Lower leg skin (tissue), 3 donors: ENCODE measurements at regions not wholly inside any gene's neighbourhood (a gene's known extent, or its start where the extent isn't known, plus 50 kb on each side); places are given as distances from the start of the nearest gene placed in this dataset.

Experiments
- POLR2A ChIP-seq, 2 donors: fragments of 450-650 bp; IDR thresholded peaks; one replicate each; pipeline ENCODE4 v1.6.1; 2016 to 2017; ENCODE audit warnings: antibody characterized with exemption in 2 of 2, mild to moderate bottlenecking in 1 of 2, moderate library complexity in 1 of 2
- TF ChIP-seq, protein P1 (sequence below), 3 donors: fragments of 450-650 bp; IDR thresholded peaks; one replicate each; pipeline ENCODE4 v1.5.1; 2016; ENCODE audit warnings: antibody characterized with exemption in 3 of 3, mild to moderate bottlenecking in 3 of 3, moderate library complexity in 2 of 3

DNA sequence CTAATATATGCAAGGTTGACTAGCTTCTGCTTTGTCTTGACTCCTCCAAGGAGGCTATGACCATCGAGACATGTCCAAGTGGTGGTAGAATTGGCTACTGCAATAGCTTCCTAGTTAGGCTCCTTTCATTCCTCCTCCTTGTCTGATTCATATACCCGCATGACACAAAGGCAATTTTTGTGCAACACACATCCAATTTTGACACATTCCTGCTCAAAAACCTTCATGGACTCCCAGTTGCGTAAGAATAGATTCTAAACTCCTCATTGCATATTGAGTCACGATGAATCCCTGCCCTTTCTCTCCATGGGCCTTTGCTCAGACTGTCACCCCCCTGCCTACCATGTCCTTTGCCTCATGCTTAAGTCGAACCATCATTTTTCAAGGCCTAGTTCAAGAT is 344.5 kb downstream of the ACTL7B start:
- no peak for TF ChIP-seq POLR2A (IDR thresholded peaks at IDR 0.05)
- TF ChIP-seq, protein P1, sequence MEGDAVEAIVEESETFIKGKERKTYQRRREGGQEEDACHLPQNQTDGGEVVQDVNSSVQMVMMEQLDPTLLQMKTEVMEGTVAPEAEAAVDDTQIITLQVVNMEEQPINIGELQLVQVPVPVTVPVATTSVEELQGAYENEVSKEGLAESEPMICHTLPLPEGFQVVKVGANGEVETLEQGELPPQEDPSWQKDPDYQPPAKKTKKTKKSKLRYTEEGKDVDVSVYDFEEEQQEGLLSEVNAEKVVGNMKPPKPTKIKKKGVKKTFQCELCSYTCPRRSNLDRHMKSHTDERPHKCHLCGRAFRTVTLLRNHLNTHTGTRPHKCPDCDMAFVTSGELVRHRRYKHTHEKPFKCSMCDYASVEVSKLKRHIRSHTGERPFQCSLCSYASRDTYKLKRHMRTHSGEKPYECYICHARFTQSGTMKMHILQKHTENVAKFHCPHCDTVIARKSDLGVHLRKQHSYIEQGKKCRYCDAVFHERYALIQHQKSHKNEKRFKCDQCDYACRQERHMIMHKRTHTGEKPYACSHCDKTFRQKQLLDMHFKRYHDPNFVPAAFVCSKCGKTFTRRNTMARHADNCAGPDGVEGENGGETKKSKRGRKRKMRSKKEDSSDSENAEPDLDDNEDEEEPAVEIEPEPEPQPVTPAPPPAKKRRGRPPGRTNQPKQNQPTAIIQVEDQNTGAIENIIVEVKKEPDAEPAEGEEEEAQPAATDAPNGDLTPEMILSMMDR (IDR thresholded peaks at IDR 0.05) = no peak
